ENCODE measurements at regions not wholly inside any gene's neighbourhood (a gene's known extent, or its start where the extent isn't known, plus 50 kb on each side); places are given as distances from the start of the nearest gene placed in this dataset.

GRCh38 chrX:15072259-15072658 is 197.6 kb downstream of the ASB9 start:
- TF ChIP-seq YY1 (IDR thresholded peaks at IDR 0.05; ENCODE audit: insufficient read depth, insufficient read length) = no peak
- TF ChIP-seq SUZ12 (IDR thresholded peaks at IDR 0.05; ENCODE audit: extremely low read depth, insufficient read depth, insufficient read length) = no peak
- no peak for TF ChIP-seq ZNF274 (IDR thresholded peaks at IDR 0.05; ENCODE audit: low read depth, low read length)

All from NT2/D1 (cell line).